CD4-positive, alpha-beta T cell treated with Interleukin-12 subunit alpha and Interleukin-12 subunit beta, for 1 hour (primary cell): ENCODE measurements at regions not wholly inside any gene's neighbourhood (a gene's known extent, or its start where the extent isn't known, plus 50 kb on each side); places are given as distances from the start of the nearest gene placed in this dataset.
"Not testable (repeated sequence)": the region's sequence is repeated elsewhere in the genome, so short reads cannot be mapped to it uniquely, and the experiment has no call there.

Experiments
- DNase-seq: peaks from one replicate; pipeline ENCODE4 v3.0.0-alpha.2; 2020

DNA sequence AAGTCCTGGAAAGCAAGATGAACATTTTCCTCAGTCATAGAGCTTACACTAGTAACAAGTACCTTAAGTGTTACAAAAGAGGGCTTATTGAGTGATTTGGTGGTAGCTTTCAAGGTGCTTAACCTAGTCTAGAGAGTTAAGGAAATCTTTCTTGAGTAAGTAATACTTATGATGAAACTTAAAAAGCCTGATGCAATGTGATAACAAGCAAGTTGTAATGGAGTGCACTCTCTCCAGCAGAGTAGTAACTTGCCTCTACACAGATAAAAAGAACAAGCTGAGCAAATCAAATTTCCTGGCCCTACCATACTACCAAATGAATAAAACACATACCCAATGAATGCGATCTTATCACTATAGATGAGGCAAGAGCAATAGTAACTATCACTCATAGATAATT lies 639.9 kb upstream of the FBXO33 start:
- DNase-seq, result no peak

DNA sequence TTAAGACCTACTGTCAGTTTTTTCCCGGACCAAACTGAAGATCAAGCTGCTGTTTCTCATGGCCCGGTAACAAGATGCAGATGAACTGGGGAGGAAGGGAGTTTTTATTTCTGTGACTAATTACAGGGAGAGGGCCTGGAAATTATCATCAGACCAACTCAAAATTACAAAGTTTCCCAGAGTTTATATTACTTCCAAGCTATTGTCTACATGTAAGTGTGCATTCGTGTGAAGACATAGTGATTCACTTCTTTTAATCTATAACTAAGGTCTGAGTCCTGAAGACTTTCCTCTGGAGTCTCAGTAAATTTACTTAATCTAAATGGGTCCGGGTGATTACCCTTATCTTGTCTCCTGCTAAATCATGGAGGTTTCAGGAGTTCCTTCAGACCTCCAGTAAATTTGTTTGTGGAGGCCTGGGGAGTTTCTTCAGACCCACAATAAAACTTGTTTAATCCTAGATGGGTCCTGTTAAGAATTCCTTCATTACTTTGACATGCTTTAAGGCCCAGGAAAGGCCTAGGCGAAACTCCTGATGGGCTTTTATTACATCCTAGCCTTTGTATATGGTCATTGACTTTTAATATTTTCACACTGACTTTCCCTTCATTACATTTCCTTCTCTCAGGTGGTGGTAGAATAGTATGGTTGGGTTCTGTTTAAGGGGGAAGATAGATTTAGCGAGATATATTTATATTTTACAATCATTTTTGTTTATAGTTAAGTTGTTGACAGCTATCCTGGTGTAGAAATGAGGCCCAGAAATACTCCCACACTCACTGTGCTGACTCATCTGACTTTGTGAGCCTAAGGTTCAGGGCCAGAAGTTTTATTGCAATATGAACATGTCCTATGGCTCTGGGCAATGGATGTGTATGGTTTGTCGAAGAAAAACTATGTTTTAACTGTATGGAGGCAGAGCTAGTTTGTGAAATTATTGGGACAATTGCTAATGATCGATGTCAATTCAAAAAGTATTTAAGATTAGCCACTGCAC lies 627.0 kb upstream of the FBXO33 start:
- no peak for DNase-seq

DNA sequence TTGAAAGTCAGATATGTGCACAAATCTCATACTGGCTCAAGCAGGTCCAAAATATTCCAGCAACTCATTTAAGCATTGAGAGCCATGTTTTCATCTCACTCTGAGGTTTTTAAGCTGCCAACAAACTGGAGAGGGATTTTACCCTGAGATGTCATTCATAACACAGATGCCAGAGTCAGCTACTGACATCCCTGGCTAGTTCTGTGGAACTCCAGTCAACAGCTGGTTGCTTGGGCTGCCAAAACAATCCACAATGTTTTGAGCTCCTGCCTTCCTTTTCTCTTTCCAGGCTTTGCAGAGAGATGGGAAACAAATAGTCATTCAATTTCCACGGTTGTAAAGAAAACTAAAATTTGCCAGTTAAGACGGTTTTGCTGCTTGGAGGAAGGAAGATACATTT lies 621.2 kb upstream of the FBXO33 start:
- DNase-seq, result no peak

DNA sequence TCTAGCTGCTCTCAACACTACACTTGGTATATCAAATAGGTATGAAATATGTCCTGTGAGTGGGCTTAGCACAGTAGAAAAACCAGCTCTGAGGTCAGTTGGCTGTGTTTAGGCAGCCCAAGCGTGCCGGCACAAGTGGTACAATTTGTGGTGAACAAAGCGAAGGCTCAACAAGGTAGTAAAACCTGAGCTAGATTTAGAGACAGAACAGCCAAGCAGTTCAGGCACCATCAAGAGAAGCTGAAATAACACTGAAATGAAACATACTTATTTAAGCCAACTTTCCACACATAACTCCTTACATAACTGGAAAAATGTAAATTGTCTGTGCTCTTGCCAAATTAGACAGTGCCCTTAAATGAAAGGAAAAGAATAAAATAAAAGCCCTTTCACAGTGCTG lies 596.8 kb upstream of the FBXO33 start:
- no peak for DNase-seq

DNA sequence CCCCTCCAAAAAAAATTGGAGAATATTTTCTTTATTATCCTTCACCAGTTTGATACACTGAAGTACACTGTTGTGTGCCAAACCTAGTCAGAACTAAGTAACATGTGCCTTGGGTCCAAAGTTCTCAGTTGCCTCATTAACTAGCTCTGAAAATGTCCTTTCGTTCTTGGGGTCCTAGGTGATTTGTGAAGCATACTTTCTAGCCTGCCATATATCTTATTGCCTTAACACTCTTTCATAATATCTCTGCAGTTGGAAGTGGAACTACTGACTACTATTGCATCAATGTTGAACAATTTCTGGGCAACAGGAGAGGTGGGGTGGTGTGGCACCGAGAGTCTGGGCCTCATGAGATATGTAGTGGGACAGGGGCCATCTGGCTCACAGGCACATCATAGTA lies 592.9 kb upstream of the FBXO33 start:
- no peak for DNase-seq

DNA sequence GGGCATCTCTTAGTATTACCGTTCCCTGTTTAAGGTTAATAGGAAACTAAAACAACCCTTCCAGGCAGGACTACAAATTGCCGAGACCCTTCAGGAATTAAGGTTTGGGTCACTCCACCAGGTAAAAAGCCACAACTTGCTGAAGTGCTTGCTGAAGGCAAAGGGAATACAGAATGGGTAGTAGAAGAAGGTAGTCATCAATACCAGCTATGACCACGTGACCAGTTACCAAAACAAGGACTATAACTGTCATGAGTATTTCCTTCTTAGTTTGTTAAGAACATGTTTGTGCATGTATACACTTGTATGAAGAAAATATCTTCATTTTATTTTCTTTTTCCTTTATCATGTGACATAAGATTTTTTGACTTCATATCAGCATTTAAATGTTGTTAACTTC lies 578.7 kb upstream of the FBXO33 start:
- DNase-seq, result no peak

DNA sequence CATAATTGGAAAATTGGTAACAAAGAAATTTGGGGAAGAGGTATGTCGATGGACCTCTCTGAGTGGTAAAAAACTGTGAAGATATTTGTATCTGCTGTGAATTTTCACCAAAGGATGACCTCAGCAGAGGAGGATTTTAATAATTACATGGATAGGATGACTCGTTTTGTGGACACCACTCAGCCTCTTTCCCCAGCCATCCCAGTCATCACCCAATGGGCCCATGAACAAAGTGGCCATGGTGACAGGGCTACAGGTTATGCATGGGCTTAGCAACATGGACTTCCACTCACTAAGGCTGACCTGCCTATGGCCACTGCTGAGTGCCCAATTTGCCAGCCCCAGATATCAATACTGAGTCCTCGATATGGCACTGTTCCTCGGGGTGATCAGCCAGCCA lies 577.5 kb upstream of the FBXO33 start:
- no peak for DNase-seq

DNA sequence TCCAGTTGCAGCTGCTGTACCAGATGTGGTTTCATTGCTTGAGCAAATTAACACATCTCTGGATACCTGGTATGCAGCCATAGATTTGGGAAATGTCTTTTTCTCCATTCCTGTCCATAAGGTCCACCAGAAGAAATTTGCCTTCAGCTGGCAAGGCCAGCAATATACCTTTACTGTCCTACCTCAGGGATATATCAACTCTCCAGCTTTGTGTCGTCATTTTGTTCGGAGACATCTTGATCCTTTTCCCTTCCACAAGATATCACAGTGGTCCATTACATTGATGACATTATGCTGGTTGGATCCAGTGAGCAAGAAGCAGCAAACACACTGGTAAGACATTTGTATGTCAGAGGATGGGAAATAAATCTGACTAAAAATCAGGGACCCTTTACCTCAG lies 576.1 kb upstream of the FBXO33 start:
- DNase-seq, result not testable (repeated sequence)

DNA sequence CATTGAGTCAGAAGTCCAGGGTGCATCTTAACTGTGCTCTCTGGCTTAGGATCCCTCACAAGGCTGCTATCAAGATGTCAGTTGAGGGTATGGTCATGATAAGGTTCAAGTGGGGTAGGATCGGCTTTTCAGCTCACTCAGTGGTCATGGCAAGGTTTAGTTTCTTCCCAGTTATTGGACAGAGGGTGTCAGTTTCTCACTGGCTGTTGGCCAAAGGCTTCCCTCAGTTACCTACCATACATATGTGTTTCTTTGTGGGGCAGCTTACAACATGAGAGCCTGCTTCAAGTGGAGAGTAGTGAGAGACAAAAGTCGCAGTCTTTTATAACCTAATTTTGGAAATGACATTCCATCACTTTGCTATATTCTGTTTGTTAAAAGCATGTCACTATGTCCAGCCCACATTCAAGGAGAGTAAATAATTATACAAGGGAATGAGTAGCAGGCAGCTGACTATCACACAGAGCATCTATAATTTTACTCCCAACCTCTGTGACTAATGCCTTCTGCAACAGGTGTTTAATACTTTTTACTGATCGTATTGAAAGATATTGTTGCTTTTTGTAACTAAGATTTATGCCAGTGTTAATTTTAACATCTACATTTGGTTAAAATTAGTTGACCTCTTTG lies 572.8 kb upstream of the FBXO33 start:
- no peak for DNase-seq

DNA sequence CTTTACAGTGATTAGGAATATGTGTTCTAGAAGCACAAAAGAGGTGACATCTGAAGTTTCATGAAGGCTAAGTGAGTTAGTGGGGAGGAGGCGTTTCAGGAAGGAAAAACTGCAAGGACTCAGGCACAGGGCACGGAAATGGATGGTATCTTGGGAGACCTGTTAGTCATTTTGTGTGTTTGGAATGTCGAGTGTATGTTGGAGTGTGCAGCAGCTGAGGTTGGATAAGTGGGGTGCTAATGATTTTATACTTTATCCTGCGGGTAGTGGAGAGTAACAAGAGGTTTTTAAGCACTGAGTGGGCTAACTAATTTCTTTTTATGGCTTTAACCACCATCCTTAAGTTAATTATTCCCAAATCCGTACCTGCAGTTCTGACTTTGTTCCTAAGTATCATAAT lies 571.5 kb upstream of the FBXO33 start:
- DNase-seq, result no peak

DNA sequence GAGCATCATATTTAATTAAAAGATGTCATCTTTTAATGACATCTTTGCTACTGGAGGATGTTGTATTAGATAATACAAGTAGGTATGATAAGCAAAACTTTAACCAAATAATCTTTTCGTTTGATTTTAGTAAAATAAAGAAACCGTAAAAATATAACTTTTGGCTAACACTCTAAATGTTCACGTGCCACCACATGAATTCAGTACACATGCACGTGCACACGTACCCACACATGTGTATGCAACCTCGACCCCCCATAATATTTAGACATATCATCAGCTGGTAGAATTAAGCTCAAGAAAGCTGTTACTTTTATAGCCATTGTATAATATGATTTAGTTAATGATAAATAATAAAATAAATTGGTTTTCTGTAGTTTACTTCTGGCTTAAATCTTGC lies 566.6 kb upstream of the FBXO33 start:
- no peak for DNase-seq

DNA sequence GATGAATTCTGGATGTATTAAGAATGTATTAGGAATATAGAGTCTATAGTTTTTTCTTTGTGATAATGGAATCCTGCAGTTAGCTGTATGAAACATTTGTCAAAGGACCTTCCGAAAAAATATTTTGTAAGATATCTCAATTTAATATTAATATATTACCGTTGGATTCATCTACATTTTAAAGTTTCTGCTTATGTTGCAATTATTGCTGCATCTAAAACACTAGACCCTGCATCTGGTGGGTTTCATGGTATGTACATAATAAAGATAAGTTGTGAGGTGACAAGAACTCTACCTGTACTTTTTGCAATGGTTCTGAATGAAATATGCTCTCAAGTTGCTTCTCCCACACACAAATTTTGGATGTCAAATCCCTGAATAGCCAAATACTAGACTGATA lies 565.9 kb upstream of the FBXO33 start:
- no peak for DNase-seq

DNA sequence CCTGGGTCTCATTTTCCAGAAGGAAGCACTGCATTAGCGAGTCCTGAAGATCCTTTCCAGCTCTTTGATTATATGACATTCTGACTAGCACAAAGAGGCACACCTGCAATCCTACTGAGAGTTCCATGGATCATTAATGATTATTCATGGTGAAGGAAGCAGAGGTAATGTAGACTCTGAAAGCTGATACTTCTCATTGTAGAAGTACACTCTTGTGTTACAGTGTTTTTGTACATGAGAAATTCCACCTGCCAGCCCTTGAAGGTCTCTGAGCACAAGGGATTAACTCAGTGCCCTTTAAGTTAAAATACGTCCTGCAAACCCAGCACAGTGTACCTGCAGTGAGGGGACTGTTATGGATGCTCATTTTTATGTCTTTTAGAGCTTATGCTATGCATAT lies 558.8 kb upstream of the FBXO33 start:
- no peak for DNase-seq

DNA sequence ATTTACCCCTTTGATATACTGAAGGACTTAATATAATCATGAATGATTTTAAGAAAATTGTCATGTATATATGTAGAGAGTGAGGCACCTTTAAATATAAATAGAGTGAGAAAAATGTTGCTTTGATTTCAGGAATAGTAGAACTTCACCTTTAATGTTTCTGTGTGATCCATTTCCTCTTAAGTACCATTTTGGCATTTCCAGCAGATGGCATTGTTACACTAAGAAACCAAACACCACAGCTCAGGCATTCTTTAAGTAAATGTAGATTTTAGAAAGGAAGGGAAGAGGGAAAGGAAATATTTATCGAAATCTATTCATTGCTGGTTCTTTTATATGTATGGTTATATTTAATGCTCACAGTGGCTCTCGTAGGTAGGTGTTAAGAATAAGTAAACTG lies 556.7 kb upstream of the FBXO33 start:
- DNase-seq, result no peak

DNA sequence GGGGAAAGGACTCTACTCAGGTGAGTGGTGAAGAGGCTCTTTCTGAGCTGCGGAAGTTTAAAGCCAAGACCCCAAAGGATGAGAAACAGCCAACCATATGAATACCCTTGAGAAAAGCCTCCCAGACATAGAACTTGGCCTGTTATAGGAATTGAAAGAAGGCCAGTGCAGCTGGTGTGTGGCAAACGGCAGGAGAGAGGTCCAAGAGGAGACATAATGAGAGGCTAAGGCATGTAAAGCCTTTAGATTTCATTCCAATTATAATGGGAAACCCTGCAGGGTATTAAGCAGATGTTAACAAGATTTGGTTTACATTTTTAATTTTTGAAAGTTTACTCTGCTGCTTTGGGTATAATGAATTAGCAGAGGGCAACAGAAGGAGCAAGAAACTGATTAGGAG lies 552.1 kb upstream of the FBXO33 start:
- DNase-seq, result no peak

DNA sequence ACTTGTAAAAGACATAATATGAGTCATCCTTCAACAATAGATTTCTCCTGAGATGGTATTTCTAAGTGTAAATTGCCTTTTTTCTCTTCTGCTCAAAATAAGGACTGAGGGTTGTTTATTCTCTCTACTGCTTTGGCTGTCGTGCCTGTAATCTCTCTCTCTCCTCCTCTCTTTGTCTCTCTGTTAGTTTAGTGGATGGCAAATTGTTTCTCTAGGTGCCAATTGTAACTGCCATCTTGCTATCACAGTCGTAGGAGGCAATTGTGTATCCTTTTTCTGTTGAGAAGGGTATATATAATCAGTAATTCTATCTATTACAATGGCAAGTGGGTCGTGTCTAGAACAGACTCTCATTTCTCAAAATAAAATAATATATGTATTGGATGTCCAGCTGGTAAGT lies 545.0 kb upstream of the FBXO33 start:
- no peak for DNase-seq

DNA sequence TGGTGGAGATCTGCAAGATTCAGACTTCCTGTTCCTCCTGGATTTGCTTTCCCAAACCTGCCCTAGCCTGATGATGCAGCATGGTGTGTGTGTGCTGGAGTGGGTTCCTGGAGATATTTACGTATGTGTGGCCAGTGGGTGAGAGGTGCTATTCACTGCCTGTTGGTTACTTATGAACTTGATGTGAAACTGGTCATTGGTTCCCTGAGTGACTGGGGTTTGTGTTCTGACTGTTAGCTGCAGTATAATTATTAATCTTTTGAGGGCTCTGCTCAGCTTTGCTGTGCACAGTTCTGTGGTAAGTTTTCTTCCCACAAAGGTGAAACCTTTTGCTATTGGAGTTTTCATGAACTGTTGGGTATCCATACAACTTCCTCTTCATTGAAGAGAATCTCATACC lies 541.8 kb upstream of the FBXO33 start:
- no peak for DNase-seq

DNA sequence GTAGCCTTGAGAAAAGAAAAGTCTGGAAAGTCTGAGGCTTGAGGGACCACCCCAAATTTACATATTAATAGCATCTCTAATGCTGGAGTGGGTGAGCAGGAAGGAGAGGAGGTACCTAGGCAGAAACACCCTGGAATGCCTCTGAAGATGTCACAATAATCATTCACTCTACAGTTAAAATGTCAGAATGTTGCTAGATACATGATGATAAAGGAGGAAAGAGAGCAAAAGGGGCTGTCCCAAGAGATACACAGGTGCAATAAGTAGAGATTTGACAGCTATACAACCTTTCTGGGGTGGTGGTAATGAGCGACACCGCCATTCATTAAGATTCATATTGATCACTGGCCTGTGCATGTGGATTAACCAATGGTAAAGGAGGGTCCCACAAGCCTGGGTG lies 540.5 kb upstream of the FBXO33 start:
- DNase-seq, result no peak

DNA sequence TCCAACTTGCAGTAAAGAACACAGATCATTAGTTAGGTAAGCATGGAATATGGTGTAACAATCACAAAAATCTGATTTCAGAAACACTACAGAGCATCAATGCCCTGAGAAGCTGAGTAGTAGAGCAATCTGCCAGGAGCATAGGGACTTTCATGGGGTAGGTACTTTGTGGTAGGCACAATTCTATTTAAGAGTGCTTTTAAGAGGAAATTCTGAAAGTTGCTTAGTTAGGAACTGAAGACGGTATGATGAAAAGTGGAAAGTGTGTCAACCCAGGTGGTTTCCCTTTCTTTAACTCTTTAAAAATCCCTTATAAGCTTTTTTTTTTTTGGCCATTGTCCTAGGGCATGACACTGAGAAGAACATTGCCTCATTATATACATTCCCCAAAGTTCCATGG lies 535.7 kb upstream of the FBXO33 start:
- no peak for DNase-seq

DNA sequence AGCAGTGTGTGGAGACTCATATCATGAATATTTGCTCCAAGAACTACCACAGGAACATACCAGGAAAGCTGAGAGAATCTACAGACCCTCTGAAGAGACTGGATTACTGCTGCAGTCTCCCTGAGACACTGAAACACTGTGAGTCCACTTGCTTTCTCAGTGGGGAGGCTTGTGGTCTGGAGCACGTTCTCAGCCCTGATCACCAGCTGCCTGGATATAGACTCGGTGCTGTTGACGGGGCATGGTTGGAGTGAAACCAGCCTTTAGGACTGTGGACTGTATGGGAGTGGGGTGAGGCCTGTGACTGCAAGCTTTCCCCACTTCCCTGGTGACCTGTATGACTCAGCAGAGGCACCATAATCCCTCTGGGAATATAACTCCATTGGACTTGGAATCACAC lies 525.8 kb upstream of the FBXO33 start:
- DNase-seq, result no peak

DNA sequence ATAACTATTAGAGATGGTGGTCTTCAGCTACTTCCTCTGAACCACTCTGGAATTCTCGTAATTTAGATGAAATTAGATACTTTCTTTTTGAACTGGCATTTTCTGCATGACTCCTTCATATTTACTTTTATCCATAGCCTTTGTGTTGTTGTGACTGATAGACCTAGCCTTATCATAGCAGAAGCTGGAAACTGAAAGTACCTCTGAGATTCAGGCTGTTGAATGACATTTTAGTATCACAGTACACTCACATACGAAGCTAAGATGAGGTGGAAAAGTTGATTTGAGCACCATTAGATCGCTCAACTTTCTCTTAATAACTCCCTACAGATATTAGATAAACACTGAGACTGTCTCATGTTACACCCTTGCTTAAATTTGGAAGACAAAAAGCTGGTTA lies 525.1 kb upstream of the FBXO33 start:
- DNase-seq, result no peak

DNA sequence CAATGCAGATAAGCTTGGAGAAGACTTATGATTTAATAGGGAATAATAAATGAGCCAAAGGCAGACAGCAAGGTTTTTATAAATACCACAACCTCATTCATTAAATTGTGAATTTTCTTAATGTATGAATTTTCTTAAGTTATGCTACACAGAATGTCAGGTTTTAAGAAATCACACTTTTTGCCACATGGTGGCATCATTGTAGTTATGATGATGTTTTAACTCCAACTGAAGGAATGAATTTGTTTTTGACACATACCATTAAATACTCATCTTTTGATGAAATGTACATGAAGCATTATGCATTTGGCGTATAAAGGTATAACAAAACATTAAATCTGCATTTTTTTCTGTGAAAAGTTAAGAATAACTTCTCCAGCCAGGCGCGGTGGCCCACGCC lies 524.1 kb upstream of the FBXO33 start:
- DNase-seq, result no peak

DNA sequence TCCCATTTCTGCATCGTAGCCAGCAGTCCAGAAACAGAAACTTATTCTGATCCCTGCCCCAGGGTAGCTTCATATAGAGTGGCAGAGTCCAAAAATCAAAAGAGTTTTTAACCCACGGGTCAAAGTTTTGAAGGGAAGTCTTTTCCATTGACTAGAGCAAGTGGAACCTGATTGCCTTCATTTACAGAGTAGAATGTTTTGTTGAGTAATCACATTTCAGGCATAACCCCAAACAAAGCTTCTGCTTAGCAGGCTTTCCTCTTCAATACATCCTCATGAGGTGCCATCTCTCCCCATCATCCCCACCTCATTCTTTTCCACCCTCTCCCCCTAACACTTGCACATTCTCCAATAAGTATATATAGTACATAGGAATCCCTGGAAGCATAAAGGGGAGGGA lies 516.0 kb upstream of the FBXO33 start:
- DNase-seq, result no peak

DNA sequence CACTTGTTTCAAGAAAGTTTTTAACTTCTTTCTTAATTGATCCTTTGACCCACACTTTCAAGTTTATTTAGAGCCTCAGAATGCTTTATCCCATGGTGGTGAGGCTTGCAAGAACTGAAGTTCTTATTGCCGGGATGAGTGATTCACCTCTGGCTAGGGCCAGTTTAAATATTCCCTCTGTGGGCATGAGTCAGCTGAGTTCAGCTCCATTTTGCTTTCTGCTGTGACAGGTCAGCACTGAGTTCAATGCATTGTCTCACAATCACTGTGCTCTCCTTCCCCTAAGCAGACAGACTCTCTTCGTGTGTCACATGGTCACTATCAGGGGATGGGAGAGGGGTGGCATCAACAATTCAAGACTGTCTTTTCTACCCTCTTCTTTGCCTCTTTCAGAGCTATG lies 514.6 kb upstream of the FBXO33 start:
- DNase-seq, result no peak

DNA sequence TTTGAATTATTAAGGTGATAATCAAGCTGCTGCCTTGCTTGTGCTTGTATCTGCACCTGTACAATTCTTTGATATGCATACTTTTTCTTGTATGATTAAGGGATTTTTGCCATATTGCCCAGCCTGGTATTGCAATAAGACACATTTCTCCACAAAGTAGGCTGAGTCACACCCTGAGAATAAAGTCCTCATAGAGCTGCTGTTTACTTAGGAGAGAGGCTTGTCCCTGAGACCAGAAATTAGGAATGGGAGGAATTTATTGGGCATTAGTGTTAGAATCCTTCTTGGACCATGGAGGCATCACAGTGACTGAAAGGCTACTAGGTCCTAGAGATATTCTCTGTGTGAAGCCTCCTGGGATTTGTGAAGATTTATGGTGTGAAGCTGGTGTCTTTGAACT lies 506.8 kb upstream of the FBXO33 start:
- DNase-seq, result no peak
